AG04450 (cell line): ENCODE measurements at regions not wholly inside any gene's neighbourhood (a gene's known extent, or its start where the extent isn't known, plus 50 kb on each side); places are given as distances from the start of the nearest gene placed in this dataset.

Experiments
- CTCF ChIA-PET: fragments of 300-600, 350-600 bp; formaldehyde crosslinking; extraction: SDS; loops from one replicate; lab custom pipeline; 2022; ENCODE audit warnings: antibody characterized with exemption, inconsistent platforms; lab: Charles Lee
- POLR2A ChIA-PET: fragments of 350-600 bp; formaldehyde crosslinking; extraction: SDS; loops from one replicate; lab custom pipeline; 2021; ENCODE audit warnings: antibody characterized with exemption, inconsistent platforms; lab: Yijun Ruan, JAX
- DNase-seq: peaks from one replicate; pipeline ENCODE4 v3.0.0-alpha.2; 2011; ENCODE audit warnings: low read depth, low spot score
- H3K27ac ChIP-seq: one replicate; pipeline ENCODE4 v1.5.1; 2012; ENCODE audit warnings: low read depth, low read length, control low read depth
- H3K27me3 ChIP-seq: one replicate; pipeline ENCODE4 v1.6.0; 2012; ENCODE audit warnings: low read length; ENCODE audit not compliant: control insufficient read depth, insufficient read depth
- H3K4me3 ChIP-seq: 2 replicates; pipeline ENCODE4 v1.5.1; 2011; ENCODE audit warnings: mild to moderate bottlenecking, low read depth, low read length, control low read depth
- H3K9me3 ChIP-seq: 2 replicates; pipeline ENCODE4 v1.5.1; 2012; ENCODE audit warnings: low read length; ENCODE audit not compliant: control insufficient read depth, insufficient read depth
- TF ChIP-seq, protein P1 (sequence below): IDR thresholded peaks from 2 replicates; pipeline ENCODE4 v1.5.1; 2011; ENCODE audit warnings: low read depth, low read length, control low read depth, inconsistent platforms

DNA sequence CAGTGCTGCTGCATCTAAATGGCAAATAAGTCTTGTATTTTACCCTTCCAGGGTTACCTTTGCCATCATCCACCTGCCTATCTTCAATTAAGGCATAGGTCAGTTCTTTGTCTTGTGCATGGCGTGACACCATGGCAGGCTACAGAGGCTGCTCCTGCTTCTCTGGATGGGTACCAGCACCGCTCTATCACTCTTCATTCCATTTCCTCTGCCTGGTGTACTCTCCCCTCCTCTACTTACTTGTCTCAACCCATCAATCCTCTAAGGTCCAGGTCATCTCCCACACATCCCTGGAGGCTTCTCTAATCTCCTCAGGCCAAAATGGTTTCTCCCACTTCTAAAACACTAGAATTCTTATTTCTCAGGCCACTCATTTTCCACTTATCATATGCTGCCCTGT is 257.5 kb downstream of the BARHL2 start:
- TF ChIP-seq, protein P1, sequence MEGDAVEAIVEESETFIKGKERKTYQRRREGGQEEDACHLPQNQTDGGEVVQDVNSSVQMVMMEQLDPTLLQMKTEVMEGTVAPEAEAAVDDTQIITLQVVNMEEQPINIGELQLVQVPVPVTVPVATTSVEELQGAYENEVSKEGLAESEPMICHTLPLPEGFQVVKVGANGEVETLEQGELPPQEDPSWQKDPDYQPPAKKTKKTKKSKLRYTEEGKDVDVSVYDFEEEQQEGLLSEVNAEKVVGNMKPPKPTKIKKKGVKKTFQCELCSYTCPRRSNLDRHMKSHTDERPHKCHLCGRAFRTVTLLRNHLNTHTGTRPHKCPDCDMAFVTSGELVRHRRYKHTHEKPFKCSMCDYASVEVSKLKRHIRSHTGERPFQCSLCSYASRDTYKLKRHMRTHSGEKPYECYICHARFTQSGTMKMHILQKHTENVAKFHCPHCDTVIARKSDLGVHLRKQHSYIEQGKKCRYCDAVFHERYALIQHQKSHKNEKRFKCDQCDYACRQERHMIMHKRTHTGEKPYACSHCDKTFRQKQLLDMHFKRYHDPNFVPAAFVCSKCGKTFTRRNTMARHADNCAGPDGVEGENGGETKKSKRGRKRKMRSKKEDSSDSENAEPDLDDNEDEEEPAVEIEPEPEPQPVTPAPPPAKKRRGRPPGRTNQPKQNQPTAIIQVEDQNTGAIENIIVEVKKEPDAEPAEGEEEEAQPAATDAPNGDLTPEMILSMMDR: no peak
- Histone ChIP-seq H3K9me3 (no peaks in the 10 kb centered on the region), H3K27ac (no peak overlapping the region), H3K4me3 (no peak overlapping the region), H3K27me3 (no peaks in the 10 kb centered on the region)
- ChIA-PET POLR2A (no interaction called here), CTCF (no interaction called here)
- DNase-seq: no peak

DNA sequence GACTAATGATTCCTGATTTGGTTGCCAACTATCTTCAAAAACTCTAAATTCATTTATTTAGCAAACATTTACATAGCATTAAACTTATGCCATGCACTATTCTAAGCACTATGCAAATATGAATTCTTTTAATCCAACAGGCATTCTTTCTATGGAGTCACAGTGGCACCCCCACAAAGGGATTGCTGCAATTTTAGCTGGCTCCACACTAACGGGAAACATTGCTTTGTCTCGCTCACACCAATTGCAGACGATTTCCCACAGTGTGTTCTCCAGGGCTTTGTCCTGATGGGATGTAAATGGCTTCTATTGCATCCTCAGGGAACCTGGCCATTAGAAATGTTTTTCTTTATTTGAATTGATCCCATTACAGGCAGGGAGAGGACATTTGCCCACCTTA is 259.1 kb downstream of the BARHL2 start:
- POLR2A ChIA-PET: no interaction called here
- no peak overlapping the region for H3K27ac ChIP-seq
- CTCF ChIA-PET: no interaction called here
- H3K4me3 ChIP-seq: no peak overlapping the region
- no peak for DNase-seq
- TF ChIP-seq, protein P1: no peak
- H3K27me3 ChIP-seq: no peaks in the 10 kb centered on the region
- no peaks in the 10 kb centered on the region for H3K9me3 ChIP-seq

DNA sequence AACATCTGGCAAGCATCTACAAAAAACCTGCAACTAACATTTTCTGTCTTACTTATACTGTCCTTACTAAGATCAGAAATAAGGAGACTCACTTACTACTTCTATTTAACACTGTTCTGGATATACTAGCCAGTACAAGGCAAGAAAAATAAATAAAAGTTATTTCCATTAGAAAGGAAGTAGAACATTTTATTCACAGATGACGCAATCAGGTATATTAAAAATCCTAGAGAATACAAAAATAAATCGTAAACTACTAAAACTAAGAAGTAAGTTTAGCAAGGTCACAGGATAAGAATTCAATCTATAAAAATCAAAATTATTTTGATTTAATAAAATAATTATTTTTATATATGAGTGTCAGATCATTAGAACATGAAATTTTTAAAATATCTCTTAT is 264.6 kb downstream of the BARHL2 start:
- Histone ChIP-seq H3K4me3 (no peak overlapping the region), H3K27me3 (no peaks in the 10 kb centered on the region), H3K9me3 (no peaks in the 10 kb centered on the region), H3K27ac (no peak overlapping the region)
- CTCF ChIA-PET: no interaction called here
- TF ChIP-seq, protein P1: no peak
- DNase-seq: no peak
- POLR2A ChIA-PET: no interaction called here

DNA sequence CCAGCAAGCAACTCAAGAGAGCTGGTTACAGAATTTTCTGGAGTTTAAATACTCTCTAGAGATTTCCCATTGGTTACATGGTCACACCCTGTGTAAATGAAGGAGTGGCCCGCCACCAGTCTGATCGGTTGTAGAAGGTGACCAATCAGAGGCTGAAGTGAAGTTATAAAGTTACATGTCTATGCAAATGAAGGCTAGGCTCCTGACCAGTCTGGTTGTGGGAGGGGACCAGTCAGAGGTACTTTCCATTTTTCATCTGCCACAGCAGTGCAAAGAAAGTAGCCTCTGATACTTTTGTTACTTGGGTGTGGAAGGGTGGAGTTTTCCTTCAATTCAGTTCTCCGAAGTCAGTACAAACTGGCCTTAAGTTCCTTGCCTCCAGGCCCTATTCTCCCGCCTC is 273.7 kb downstream of the BARHL2 start:
- ChIA-PET POLR2A (no interaction called here), CTCF (no interaction called here)
- TF ChIP-seq, protein P1: no peak
- H3K4me3 ChIP-seq: no peak overlapping the region
- DNase-seq: no peak
- no peaks in the 10 kb centered on the region for H3K9me3 ChIP-seq
- H3K27ac ChIP-seq: no peak overlapping the region
- no peaks in the 10 kb centered on the region for H3K27me3 ChIP-seq

DNA sequence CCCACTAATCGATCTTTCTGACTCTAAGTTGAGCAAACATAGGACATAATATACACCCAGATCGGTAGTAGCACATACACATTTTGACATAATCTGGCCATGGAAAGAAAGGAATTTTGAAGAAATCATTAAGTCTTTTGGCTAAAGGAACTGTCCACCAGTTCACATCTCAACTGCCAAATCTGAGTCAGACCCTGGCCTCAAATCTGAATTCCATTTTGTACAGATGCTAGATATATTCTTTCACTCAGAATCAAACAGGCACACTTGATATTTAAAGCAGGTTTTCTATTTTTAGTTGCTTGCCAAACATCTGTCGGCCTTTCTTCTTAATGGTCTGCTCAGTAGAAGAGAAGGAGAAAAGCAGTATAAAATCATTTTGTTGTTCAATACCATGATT is 281.8 kb downstream of the BARHL2 start:
- TF ChIP-seq, protein P1: no peak
- no peak for DNase-seq
- Histone ChIP-seq H3K9me3 (no peaks in the 10 kb centered on the region), H3K27ac (no peak overlapping the region), H3K4me3 (no peak overlapping the region), H3K27me3 (no peaks in the 10 kb centered on the region)
- POLR2A ChIA-PET: no interaction called here
- CTCF ChIA-PET: no interaction called here
